HepG2 (cell line): ENCODE measurements at regions not wholly inside any gene's neighbourhood (a gene's known extent, or its start where the extent isn't known, plus 50 kb on each side); places are given as distances from the start of the nearest gene placed in this dataset.
A peak's percentile ranks its signal among the peaks of the same experiment; 100 is the strongest.

Source experiments
- ATAC-seq: fragments of 200-7000 bp; cut with Tn5 transposase; 3 replicates; pipeline ENCODE4 v1.9.1; 2020; ENCODE audit warnings: mild to moderate bottlenecking, moderate library complexity
- BruUV-seq: library from RNA; stranded (reverse); fragments of 400-500 nt; replicated peaks from 2 replicates; lab custom pipeline; 2021; lab: Mats Ljungman, UMichigan
- CTCF ChIA-PET: fragments of 300-600 bp; formaldehyde crosslinking; extraction: SDS; loops from one replicate; lab custom pipeline; 2021; ENCODE audit warnings: low total read pairs, inconsistent platforms, low intra/inter-chr PET ratio; lab: Yijun Ruan, JAX
- POLR2A ChIA-PET: fragments of 350-600 bp; sonication (Branson Sonifier 250); formaldehyde crosslinking; loops from one replicate; lab custom pipeline; 2020; ENCODE audit warnings: antibody characterized with exemption, inconsistent platforms; lab: Yijun Ruan, JAX
- DNase-seq: peaks from one replicate; pipeline ENCODE4 v3.0.0-alpha.2; 2015; ENCODE audit warnings: low spot score
- FAIRE-seq: peaks from 3 replicates; lab custom pipeline; 2011; peaks lifted over from hg19 to GRCh38; lab: Jason Lieb, UNC
- H2AFZ ChIP-seq: one replicate; pipeline ENCODE4 v1.6.1; 2011; ENCODE audit warnings: low read length, inconsistent platforms
- H3K27ac ChIP-seq: fragments of 300-600 bp; 3 replicates; pipeline ENCODE4 v1.8.0; 2011; ENCODE audit warnings: mixed run types, mild to moderate bottlenecking, mixed read lengths, low read length, inconsistent platforms; ENCODE audit not compliant: insufficient read depth; ENCODE audit errors: extremely low read length
- H3K27me3 ChIP-seq, 2 experiments: fragments of 200-600 bp in 1 of 2; 2 replicates in 1 of 2; 3 replicates in 1 of 2; pipeline versions ENCODE4 v1.6.0 to v1.8.0; 2011; ENCODE audit warnings: low read length in 2 of 2, mild to moderate bottlenecking in 2 of 2, moderate library complexity in 2 of 2, inconsistent platforms in 1 of 2; ENCODE audit not compliant: insufficient read depth in 2 of 2, control insufficient read depth in 1 of 2
- H3K36me3 ChIP-seq, 2 experiments: fragments of 200-600 bp in 1 of 2; replicated peaks in 1 of 2; 2 replicates in 1 of 2; 3 replicates in 1 of 2; pipeline versions ENCODE4 v1.5.1 to v1.8.0; 2011; ENCODE audit warnings: low read length in 2 of 2, inconsistent platforms in 1 of 2; ENCODE audit not compliant: insufficient read depth in 2 of 2, control insufficient read depth in 1 of 2
- H3K4me1 ChIP-seq: 2 replicates; pipeline ENCODE4 v1.5.1; 2012; ENCODE audit warnings: low read length, inconsistent platforms; ENCODE audit not compliant: insufficient read depth
- H3K4me2 ChIP-seq: 2 replicates; pipeline ENCODE4 v1.6.0; 2011; ENCODE audit warnings: low read depth, low read length, inconsistent platforms
- H3K4me3 ChIP-seq, 3 experiments: fragments of 200-600 bp in 1 of 3; sonication (generic), shearing (Covaris generic) in 1 of 3; replicated peaks in 1 of 3; 2 replicates each; pipeline ENCODE4 v1.5.1; 2011 to 2016; ENCODE audit warnings: low read length in 3 of 3, inconsistent platforms in 2 of 3, low read depth in 2 of 3, mild to moderate bottlenecking in 2 of 3, control low read depth in 1 of 3, mixed read lengths in 1 of 3; ENCODE audit not compliant: insufficient read depth in 1 of 3
- H3K79me2 ChIP-seq: one replicate; pipeline ENCODE4 v1.6.1; 2011; ENCODE audit warnings: low read length, inconsistent platforms; ENCODE audit not compliant: insufficient read depth
- H3K9ac ChIP-seq: 2 replicates; pipeline ENCODE4 v1.6.0; 2011; ENCODE audit warnings: mild to moderate bottlenecking, low read depth, low read length, inconsistent platforms; ENCODE audit not compliant: insufficient read depth
- H3K9me3 ChIP-seq: 2 replicates; pipeline ENCODE4 v1.5.1; 2012; ENCODE audit warnings: mild to moderate bottlenecking, low read length
- H4K20me1 ChIP-seq: 2 replicates; pipeline ENCODE4 v1.6.0; 2011; ENCODE audit warnings: inconsistent platforms, mild to moderate bottlenecking, low read length, moderate library complexity; ENCODE audit not compliant: insufficient read depth
- FIP1L1 ChIP-seq: fragments of 200-400 bp; formaldehyde crosslinking; IDR thresholded peaks from 2 replicates; pipeline ENCODE4 v1.6.1; 2018; ENCODE audit warnings: low read depth, mild to moderate bottlenecking, low read length, moderate library complexity, borderline replicate concordance; ENCODE audit not compliant: insufficient read depth
- GABPB1 ChIP-seq: IDR thresholded peaks from 2 replicates; pipeline ENCODE4 v1.6.1; 2016; ENCODE audit warnings: mild to moderate bottlenecking, missing genetic modification reagents, moderate library complexity, missing compliant biosample characterization
- HOXA5 ChIP-seq: sonication (generic); formaldehyde crosslinking; IDR thresholded peaks from 2 replicates; pipeline ENCODE4 v1.4.0; 2020; ENCODE audit warnings: missing genetic modification reagents
- RAD21 ChIP-seq: fragments of 450-650 bp; formaldehyde crosslinking; IDR thresholded peaks from 2 replicates; pipeline ENCODE4 v1.5.0; 2020; ENCODE audit warnings: mild to moderate bottlenecking
- RBFOX2 ChIP-seq: fragments of 200-400 bp; formaldehyde crosslinking; IDR thresholded peaks from 2 replicates; pipeline ENCODE4 v1.6.1; 2017; ENCODE audit warnings: low read depth, mild to moderate bottlenecking, low read length
- SAP130 ChIP-seq: IDR thresholded peaks from 2 replicates; pipeline ENCODE4 v1.6.1; 2016; ENCODE audit warnings: low read depth
- SRF ChIP-seq: IDR thresholded peaks from 2 replicates; pipeline ENCODE4 v1.6.1; 2011; ENCODE audit warnings: mild to moderate bottlenecking, low read depth, low read length, moderate library complexity
- ZNF33A ChIP-seq: sonication (generic); formaldehyde crosslinking; IDR thresholded peaks from 2 replicates; pipeline ENCODE4 v1.5.1; 2020; ENCODE audit warnings: missing genetic modification reagents, mild to moderate bottlenecking, moderate library complexity, borderline replicate concordance
- WGBS: methylation state at CpG from one replicate; pipeline ENCODE4 v1.1.6; 2017; ENCODE audit warnings: low lambda C conversion rate; 5-methylcytosine and 5-hydroxymethylcytosine counted together
- in situ Hi-C: cut with HindIII; loops from 2 replicates; pipeline ENCODE4 v1.10.0; 2017; ENCODE audit warnings: low pct_unique_long_range_greater_than_20kb; ENCODE audit not compliant: extremely low pct_ligation_motif_present
- intact Hi-C: fragments of 100-400 bp; cut with micrococcal nuclease; formaldehyde crosslinking; loops from one replicate; pipeline ENCODE4 v1.10.0; 2022; ENCODE audit not compliant: unreplicated experiment
- TF ChIP-seq, protein P1 (sequence below): sonication (generic); formaldehyde crosslinking; IDR thresholded peaks from 2 replicates; pipeline ENCODE4 v1.5.1; 2020; ENCODE audit warnings: missing genetic modification reagents, mild to moderate bottlenecking, borderline replicate concordance
- TF ChIP-seq, protein P2 (sequence below): fragments of 450-650 bp; IDR thresholded peaks from 2 replicates; pipeline ENCODE4 v1.6.1; 2016
- TF ChIP-seq, protein P3 (sequence below): sonication (generic); IDR thresholded peaks from 2 replicates; pipeline ENCODE4 v1.6.1; 2016; ENCODE audit warnings: low read depth, borderline replicate concordance

DNA sequence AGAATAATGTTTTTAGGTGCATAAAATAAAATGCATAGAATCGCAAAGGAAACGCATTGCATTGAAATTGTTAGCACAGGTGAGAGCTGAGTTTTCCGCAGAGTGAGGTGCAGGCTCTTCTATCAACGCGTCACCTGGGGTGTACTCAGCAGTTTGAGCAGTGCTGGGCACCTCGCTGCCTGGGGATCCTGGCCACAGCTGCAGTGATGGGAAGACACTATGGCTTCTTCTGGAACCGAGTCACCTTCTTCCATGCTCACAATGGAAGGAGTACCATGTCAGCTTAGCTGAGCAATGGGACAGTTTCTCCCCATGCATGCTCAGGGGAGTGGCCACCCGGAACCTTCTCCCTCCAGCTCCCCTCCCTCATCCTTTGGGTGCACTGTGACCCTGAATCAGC, 95.4 kb upstream of the OTOS start:
- WGBS, result 37% methylated on average over 5 of the region's 8 CpGs
- no peak for DNase-seq
- no peak overlapping the region for H3K9ac ChIP-seq
- no peak overlapping the region for H3K4me3 ChIP-seq
- intact Hi-C loops, result loop anchor here (10.0 kb wide), 1 partner anchor 109 kb away; no protein-coding TSS in a partner anchor
- no peak for FAIRE-seq
- ATAC-seq, result no peak
- TF ChIP-seq FIP1L1 (no peak), RAD21 (no peak), HOXA5 (CRISPR knock-in tag) (no peak), RBFOX2 (no peak)
- TF ChIP-seq, all 625 proteins: peak for 0
- Histone ChIP-seq H3K27ac (no peak overlapping the region), H3K27me3 (peaks cover 12 to 52% of the 10 kb centered on the region in 2 experiments), H3K36me3 (no peaks in the 10 kb centered on the region), H3K4me2 (no peak overlapping the region), H3K4me1 (peaks cover 15% of the 10 kb centered on the region), H4K20me1 (peaks cover 5% of the 10 kb centered on the region; the same call in 1 of the 2 replicates), H2AFZ (no peak overlapping the region), H3K9me3 (no peaks in the 10 kb centered on the region), H3K79me2 (no peaks in the 10 kb centered on the region)
- in situ Hi-C loops, result no loop called here
- ChIA-PET CTCF (no interaction called here), POLR2A (interaction anchor here (1.0 to 1.8 kb wide), 2 partner anchors 16 to 20 kb away, joined by 3 to 10 read pairs; no protein-coding TSS in a partner anchor)
- no TSS peak for BruUV-seq

DNA sequence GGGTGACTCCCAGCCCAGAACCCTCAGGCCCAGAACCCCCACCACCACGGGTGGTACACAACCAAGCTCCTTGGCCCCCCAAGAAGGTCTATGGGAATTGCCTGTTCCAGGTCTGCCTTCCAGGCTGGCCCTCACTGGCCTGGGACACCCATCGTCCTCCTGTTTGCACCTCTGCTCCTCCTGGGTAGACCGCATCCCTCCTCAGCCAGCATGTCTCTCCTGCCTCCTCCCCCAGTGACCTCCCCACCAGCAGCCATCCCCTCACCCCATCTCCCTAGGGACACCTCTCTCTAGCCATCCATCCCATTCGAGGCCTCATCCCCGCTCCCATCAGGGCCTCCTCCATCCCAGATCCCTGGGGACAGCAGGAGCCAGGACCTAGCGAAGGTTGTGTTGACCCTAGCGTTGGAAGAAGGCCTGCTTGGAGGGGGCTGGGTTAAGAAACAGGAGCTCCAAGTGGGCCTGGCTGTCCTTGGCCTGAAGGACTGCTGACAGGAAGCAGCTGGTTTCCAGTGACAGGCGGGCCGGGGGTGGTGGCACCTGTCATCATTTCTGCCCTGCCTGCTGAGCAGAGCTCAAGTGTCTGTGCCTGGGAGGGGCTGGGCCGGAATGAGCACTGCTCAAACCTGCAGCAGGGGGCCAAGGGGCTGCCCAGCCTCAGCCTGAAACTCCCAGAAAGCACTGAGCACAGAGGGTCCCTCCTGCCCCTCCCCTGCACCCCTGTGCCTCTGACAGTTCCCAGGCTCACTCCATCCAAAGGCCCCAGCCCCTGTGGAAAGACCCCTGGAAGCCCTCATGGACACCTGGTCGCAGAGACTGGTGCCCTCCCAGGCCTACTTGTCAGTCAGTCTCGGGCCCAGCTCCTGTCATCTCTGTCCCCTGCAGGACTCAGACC, 96.0 kb upstream of the OTOS start:
- no peak overlapping the region for H3K9ac ChIP-seq
- FAIRE-seq, result no peak
- TF ChIP-seq GABPB1 (CRISPR knock-in tag) (peak; percentile 23; the same call in 1 of the 2 replicates), SAP130 (CRISPR knock-in tag) (peak; percentile 63), SRF (no peak), ZNF33A (no peak)
- TF ChIP-seq, protein P1, sequence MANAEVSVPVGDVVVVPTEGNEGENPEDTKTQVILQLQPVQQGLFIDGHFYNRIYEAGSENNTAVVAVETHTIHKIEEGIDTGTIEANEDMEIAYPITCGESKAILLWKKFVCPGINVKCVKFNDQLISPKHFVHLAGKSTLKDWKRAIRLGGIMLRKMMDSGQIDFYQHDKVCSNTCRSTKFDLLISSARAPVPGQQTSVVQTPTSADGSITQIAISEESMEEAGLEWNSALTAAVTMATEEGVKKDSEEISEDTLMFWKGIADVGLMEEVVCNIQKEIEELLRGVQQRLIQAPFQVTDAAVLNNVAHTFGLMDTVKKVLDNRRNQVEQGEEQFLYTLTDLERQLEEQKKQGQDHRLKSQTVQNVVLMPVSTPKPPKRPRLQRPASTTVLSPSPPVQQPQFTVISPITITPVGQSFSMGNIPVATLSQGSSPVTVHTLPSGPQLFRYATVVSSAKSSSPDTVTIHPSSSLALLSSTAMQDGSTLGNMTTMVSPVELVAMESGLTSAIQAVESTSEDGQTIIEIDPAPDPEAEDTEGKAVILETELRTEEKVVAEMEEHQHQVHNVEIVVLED (CRISPR knock-in tag), result no peak
- TF ChIP-seq, protein P2, sequence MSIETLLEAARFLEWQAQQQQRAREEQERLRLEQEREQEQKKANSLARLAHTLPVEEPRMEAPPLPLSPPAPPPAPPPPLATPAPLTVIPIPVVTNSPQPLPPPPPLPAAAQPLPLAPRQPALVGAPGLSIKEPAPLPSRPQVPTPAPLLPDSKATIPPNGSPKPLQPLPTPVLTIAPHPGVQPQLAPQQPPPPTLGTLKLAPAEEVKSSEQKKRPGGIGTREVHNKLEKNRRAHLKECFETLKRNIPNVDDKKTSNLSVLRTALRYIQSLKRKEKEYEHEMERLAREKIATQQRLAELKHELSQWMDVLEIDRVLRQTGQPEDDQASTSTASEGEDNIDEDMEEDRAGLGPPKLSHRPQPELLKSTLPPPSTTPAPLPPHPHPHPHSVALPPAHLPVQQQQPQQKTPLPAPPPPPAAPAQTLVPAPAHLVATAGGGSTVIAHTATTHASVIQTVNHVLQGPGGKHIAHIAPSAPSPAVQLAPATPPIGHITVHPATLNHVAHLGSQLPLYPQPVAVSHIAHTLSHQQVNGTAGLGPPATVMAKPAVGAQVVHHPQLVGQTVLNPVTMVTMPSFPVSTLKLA, result no peak
- TF ChIP-seq, protein P3, sequence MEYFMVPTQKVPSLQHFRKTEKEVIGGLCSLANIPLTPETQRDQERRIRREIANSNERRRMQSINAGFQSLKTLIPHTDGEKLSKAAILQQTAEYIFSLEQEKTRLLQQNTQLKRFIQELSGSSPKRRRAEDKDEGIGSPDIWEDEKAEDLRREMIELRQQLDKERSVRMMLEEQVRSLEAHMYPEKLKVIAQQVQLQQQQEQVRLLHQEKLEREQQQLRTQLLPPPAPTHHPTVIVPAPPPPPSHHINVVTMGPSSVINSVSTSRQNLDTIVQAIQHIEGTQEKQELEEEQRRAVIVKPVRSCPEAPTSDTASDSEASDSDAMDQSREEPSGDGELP, result peak; percentile 49; the same call in 1 of the 2 replicates
- TF ChIP-seq, all 625 proteins: peak for 3
- peaks cover 10 to 50% of the 10 kb centered on the region in 2 experiments for H3K27me3 ChIP-seq
- H3K4me2 ChIP-seq, result no peak overlapping the region
- no peak overlapping the region for H2AFZ ChIP-seq
- intact Hi-C loops, result loop anchor here (10.0 kb wide), 1 partner anchor 108 kb away; no protein-coding TSS in a partner anchor
- H4K20me1 ChIP-seq, result peaks cover 5% of the 10 kb centered on the region; the same call in 1 of the 2 replicates
- in situ Hi-C loops, result no loop called here
- no TSS peak for BruUV-seq
- ChIA-PET POLR2A (interaction anchor here (1.0 to 1.8 kb wide), 2 partner anchors 15 to 20 kb away, joined by 3 to 10 read pairs; no protein-coding TSS in a partner anchor), CTCF (no interaction called here)
- no peaks in the 10 kb centered on the region for H3K36me3 ChIP-seq
- H3K4me1 ChIP-seq, result peaks cover 15% of the 10 kb centered on the region
- 21% methylated on average over 11 of the region's 12 CpGs for WGBS
- H3K4me3 ChIP-seq, result no peak overlapping the region
- no peak for ATAC-seq
- no peaks in the 10 kb centered on the region for H3K9me3 ChIP-seq
- no peaks in the 10 kb centered on the region for H3K79me2 ChIP-seq
- no peak overlapping the region for H3K27ac ChIP-seq
- no peak for DNase-seq
